ENCODE measurements at regions not wholly inside any gene's neighbourhood (a gene's known extent, or its start where the extent isn't known, plus 50 kb on each side); places are given as distances from the start of the nearest gene placed in this dataset.

DNA sequence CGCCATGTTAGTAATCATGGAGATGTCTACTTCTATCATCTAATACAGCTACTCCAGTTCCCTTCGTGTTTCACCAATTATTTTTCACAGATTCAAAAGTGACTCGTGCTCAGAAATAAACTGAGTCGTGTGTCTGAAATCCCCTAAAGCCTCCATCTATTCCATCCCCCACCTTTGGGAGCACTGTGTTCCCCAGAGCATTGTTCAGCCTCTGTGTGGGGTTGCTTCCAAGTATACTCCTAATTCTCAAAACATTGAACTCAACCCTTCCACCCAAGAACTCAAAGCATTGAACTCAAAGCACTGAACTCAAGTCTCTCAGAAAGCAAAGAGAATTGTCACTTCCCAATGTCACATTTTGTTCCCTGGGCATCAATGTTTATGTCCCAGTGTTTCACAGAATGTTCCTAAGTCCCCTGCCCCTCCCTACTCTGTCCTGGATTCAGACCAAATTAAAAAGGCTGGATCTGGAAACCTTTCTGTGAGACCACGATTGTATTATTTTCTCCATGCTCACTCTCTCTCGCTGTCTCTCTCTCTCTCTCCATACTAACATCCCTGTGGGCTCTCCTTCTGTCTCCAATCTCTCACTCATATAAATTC is 138.5 kb upstream of the QRFPR start:
- DNase-seq, result no peak

DNA sequence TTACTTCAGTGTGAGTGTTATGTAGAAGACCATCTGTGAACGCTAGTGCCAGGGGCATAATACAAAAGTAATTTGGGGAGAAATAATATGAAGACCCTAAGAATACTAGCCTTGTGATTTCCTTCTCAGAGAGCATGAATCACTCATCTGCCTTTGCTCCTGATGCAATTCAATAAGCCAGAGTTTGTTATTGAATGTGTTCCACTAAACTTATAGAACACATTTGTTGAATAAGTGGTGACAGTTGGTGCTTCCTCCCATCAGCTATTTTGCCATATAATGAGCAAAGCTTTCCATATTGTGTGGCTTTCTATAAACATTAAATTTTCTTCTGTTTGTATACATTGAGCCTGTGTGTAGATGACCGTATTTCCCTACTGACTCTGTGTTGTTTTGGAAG is 136.4 kb upstream of the QRFPR start:
- no peak for DNase-seq

- DNase-seq, result no peak
Observed at GRCh38 chr4:121514443-121514842, 133.6 kb upstream of the QRFPR start.

DNA sequence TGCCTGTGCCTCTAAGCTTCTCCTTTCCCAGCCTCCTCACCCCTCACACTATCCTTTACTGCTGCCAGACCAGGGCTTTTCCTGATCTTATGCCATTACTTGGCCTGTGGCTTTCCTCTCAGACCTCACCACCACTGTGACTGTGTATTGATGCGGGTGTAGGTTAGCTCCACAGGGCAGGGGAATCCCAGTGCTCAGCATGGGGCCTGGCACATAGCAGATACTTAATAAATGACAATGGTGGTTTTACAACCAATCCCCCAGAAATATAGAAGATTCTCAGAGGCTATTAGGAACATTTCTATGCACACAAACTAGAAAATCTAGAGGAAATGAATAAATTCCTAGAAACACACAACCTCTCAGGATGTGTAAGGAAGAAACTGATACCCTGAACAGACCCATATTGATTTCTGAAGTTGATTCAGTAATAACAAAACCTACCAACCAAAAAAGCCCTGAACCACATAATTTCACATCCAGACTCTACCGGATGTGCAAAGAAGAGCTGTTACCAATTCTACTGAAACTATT is 129.6 kb upstream of the QRFPR start:
- no peak for DNase-seq

DNA sequence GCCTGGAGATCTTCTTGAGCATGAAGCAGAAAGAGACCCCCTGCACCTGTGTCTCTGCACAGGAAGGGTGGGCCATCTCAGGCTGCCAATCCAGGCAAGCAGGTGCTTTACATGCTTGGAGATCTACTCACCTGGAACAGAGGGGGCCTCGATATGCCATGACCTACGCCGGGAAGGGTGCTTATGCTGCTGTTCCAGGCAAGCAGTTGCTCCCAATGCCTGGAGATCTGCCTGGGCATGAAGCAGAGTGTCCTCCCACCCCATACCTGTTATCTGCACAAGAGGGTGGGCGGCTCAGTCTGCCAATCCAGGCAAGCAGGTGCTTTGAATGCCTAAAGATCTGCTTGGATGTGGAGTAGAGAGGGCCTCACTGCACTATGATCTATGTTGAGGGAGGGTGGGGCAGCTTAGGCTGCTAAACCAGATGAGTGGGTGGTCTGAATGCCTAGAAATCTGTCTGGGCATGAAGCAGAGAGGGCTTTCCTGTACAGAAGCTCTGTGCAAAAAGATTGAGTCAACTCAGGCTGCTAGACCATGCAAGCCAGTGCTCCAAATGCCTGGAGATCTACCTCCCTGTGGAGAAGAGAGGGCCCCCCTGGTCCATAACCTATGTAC is 104.5 kb upstream of the QRFPR start:
- no peak for DNase-seq

DNA sequence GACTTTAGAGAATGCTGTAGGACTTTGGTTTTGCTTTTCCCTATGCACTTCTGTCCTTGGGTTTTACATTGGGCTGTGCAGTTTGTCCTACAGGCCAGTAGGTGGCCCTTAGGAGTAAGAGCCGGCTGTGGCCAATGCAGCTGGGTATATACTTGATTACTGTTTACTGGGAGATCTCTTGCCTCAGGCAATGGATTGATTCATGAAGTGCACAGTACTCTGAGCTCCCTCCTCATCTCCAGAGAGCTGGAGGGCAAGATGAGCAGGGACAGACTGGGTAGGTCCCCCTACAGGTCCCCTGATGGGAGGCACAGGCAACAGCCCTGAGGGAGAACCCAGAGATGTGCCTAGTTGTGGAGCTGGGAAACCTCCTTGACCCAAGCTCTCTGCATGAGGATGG is 103.8 kb upstream of the QRFPR start:
- DNase-seq, result peak; percentile 17

GRCh38 chr4:121479808-121480207 is 99.0 kb upstream of the QRFPR start:
- no peak for DNase-seq

GRCh38 chr4:121477480-121477879 is 96.7 kb upstream of the QRFPR start:
- DNase-seq, result no peak

- no peak for DNase-seq
Observed at GRCh38 chr4:121477079-121477478, 96.3 kb upstream of the QRFPR start.

GRCh38 chr4:121472937-121473721 is 92.3 kb upstream of the QRFPR start:
- DNase-seq, result no peak

GRCh38 chr4:121464854-121465253 is 84.0 kb upstream of the QRFPR start:
- DNase-seq, result no peak

DNA sequence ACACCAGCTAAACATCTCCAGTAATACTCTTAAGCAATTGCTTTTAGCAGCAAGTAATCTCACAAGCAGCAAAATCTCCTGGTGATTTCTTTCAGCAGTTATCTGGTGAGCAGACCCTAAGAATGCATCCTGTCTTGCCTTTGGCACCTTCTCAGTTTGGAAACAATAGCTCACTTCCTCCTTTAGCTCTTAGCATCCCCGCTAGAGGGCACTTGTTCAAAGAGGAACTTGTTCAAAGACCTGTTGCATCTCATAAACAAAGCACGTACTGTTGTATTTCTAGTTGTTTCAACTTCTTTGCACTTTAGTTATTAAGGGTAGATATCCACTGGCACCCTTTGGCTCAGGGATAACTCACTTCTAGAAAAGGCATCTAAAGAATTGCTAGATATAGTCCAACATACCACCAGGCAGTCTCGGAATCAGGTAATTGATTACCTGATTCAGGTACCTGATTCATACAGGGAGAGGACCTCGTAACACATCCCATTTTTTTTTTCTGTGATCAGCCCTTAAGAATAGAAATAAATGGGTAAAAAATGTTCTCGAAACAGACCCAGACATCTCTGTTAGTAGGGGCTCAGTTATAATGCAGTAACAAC is 81.9 kb upstream of the QRFPR start:
- DNase-seq, result peak; percentile 59

GRCh38 chr4:121459026-121459425 is 78.2 kb upstream of the QRFPR start:
- DNase-seq, result no peak

DNA sequence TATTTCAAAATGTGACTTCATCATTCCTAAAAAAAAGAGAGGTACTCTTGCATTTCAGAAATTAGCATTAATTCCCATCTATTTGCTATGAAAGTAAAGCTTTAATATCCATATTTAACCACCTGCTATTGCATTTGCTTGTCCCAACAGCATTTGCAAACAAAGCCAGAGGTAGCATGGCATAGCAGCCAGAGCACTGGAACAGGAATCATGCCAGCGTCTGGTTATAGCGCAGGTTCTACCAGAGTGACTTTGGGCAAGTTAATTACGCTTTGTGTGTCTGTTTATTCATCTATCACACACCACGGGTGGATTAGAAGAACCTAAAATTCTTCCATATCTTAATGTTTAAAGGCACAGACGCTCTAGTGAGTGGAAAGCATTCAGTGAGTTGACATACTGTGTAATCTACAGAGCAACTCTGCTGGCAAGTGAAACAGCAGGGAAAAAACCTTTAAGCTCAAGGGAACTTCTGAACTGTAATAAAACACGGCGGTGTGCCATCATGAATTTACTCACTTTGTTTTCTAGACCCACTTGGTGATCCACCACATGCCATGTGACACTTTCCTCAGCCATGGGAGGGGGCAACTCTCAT is 76.6 kb upstream of the QRFPR start:
- DNase-seq, result no peak

DNA sequence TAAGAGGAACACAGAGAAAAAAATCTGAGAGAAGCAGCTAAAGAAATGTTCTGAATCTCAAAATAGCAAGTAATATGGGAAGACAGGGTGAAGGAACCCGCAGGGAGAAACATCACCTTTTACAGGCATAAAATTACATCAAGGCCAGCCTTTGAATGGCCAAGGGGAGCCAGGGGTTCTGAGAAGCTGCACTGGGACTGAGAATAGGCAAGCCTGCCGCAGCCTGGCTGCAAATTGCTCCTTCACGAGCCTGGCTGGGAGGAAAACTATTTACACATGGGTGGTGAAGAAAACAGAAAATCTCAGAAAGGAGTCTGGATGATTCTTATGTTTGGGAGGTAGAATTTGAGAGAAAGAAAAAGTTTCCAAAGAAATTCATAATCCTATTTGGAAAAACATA is 74.5 kb upstream of the QRFPR start:
- DNase-seq, result no peak

DNA sequence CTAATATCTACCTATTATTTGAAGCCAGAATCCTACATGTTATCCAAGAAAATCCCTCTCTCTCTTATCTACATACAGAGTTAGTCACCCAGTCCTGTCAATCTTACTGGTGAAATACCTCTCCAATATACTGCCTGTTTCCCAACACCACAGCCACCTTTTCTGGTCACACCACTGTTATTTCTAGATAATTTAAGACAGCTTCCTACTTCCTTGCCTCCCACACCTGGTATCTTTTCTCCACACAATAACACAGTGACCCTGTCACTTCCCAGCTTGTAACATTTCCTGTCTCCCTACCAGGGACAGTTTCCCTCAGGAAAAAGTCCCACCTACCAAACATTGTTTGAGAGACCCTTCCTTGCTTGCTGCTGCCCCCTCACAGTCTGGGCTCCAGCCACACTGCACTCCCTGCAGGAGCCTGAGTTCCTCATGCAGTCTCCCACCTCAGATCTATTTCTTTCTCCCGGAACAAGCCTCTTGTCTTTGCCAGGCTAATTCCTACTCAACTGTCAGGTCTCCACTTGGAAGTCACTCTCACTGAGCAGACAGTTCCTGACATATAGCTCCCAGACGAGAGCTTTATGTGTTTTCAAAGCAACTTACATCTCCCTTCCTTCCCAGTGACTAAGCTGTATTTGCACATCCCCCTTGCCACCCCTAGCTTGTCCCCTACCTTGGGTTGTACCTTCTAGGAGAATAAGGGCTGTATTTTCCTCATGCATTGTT is 73.6 kb upstream of the QRFPR start:
- no peak for DNase-seq

DNA sequence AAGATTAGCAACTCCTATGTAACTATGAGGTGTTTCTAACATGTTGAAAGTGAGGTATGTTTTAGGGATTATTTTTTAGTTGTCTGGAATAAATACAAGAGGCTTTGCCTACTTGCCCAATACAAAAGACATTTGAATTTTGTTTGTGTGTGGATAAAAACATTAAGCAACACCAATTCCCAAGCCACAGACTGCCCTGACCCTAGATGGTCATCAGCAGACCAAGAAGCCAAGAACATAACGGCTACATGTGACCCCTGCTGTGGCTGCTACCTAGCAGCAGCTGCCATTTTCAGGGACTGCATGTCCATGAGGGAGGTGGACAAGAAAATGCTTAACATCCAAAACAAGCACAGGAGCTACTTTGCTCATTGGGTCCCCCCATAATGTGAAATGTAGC is 70.5 kb upstream of the QRFPR start:
- no peak for DNase-seq

DNA sequence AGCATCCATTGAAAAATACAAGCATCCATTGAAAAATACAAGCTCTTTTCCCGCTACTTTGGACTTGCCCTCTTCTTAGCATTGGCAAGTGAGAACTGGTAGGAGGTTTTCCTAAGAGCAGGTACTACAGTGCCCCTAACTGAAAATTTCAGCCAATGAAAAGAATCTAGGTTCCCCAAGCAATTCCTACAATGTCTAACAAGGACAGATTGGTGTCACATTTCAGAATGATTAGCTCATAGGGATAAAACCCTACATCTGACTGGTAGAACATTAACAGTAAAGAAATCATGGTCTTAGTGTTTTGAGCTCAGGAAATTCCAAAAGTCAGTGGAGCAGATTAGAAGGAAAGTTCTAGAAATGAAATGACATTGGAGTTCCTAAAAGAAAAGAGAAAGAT is 68.6 kb upstream of the QRFPR start:
- no peak for DNase-seq

DNA sequence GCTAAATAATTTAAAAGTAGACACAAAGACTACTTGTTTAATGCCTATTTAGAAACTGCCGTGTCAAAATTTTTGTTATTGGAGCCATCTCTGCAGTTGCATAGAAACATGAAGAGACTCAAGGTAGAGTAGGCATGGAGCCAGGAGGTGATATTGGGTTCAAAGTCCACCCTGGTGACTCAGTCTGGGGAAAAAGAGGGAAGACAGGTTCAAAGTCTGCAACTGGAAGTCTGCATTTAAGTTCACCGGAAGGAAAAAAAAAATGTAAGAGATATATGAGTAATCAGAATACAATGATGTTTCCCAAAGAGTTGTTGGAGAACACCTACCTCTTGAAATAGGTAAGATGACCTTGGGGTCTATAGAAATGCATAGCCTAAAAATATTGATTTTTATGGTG is 67.4 kb upstream of the QRFPR start:
- DNase-seq, result no peak

- no peak for DNase-seq
Observed at GRCh38 chr4:121439669-121440068, 58.9 kb upstream of the QRFPR start.
